ENCODE measurements at regions not wholly inside any gene's neighbourhood (a gene's known extent, or its start where the extent isn't known, plus 50 kb on each side); places are given as distances from the start of the nearest gene placed in this dataset.

GRCh38 chr7:115368998-115369397, 447.1 kb downstream of the MDFIC start:
- Histone ChIP-seq H3K4me3 (no peak overlapping the region), H3K9me3 (ENCODE audit: low read depth) (no peaks in the 10 kb centered on the region), H3K36me3 (no peaks in the 10 kb centered on the region), H3K27me3 (no peaks in the 10 kb centered on the region), H4K20me1 (ENCODE audit: low read depth) (no peaks in the 10 kb centered on the region), H3K4me2 (no peak overlapping the region), H3K79me2 (ENCODE audit: low read depth) (no peaks in the 10 kb centered on the region), H3K27ac (no peak overlapping the region), H3K9ac (no peak overlapping the region), H3K4me1 (peaks cover 7% of the 10 kb centered on the region), H3F3A (ENCODE audit: low read depth) (no peaks in the 10 kb centered on the region), H2AFZ (replicated peaks) (no peak overlapping the region)
- H3K9me3 Mint-ChIP-seq: no peaks in the 10 kb centered on the region
- TF ChIP-seq CTCF (IDR thresholded peaks at IDR 0.05) (no peak), EZH2 (IDR thresholded peaks at IDR 0.05) (no peak), EZH2phosphoT487 (IDR thresholded peaks at IDR 0.05) (no peak)
- peaks cover 3% of the 10 kb centered on the region for H3K27me3 Mint-ChIP-seq (ENCODE audit: insufficient read depth, low read depth)
- peak; percentile 5 for DNase-seq (ENCODE audit: low spot score)
- H3K4me1 Mint-ChIP-seq: peaks cover 3% of the 10 kb centered on the region
- H3K36me3 Mint-ChIP-seq: no peaks in the 10 kb centered on the region
- H3K4me3 Mint-ChIP-seq: no peak overlapping the region
- H3K27ac Mint-ChIP-seq: no peak overlapping the region

- H3K4me1 Mint-ChIP-seq: peaks cover under 1% of the 10 kb centered on the region
- Histone ChIP-seq H3K79me2 (ENCODE audit: low read depth) (no peaks in the 10 kb centered on the region), H3K4me3 (no peak overlapping the region), H3K27ac (no peak overlapping the region), H3K4me1 (peaks cover 1% of the 10 kb centered on the region), H3K4me2 (no peak overlapping the region), H3K27me3 (no peaks in the 10 kb centered on the region), H4K20me1 (ENCODE audit: low read depth) (no peaks in the 10 kb centered on the region), H3K9me3 (ENCODE audit: low read depth) (no peaks in the 10 kb centered on the region), H3K36me3 (no peaks in the 10 kb centered on the region), H2AFZ (replicated peaks) (no peak overlapping the region), H3K9ac (no peak overlapping the region), H3F3A (ENCODE audit: low read depth) (no peaks in the 10 kb centered on the region)
- TF ChIP-seq EZH2 (IDR thresholded peaks at IDR 0.05) (no peak), EZH2phosphoT487 (IDR thresholded peaks at IDR 0.05) (no peak), CTCF (IDR thresholded peaks at IDR 0.05) (no peak)
- no peak overlapping the region for H3K27ac Mint-ChIP-seq
- no peak for DNase-seq (ENCODE audit: low spot score)
- H3K9me3 Mint-ChIP-seq: no peaks in the 10 kb centered on the region
- H3K4me3 Mint-ChIP-seq: no peak overlapping the region
- H3K36me3 Mint-ChIP-seq: no peaks in the 10 kb centered on the region
- peaks cover 3% of the 10 kb centered on the region for H3K27me3 Mint-ChIP-seq (ENCODE audit: insufficient read depth, low read depth)
Measured at GRCh38 chr7:115363916-115364315, 442.0 kb downstream of the MDFIC start.

- Mint-ChIP-seq H3K27ac (no peak overlapping the region), H3K4me3 (no peak overlapping the region), H3K27me3 (ENCODE audit: insufficient read depth, low read depth) (no peaks in the 10 kb centered on the region), H3K9me3 (no peaks in the 10 kb centered on the region), H3K36me3 (no peaks in the 10 kb centered on the region), H3K4me1 (no peaks in the 10 kb centered on the region)
- H2AFZ ChIP-seq (replicated peaks): no peak overlapping the region
- H3F3A ChIP-seq (ENCODE audit: low read depth): no peaks in the 10 kb centered on the region
- H3K4me1 ChIP-seq: no peaks in the 10 kb centered on the region
- H3K9me3 ChIP-seq (ENCODE audit: low read depth): no peaks in the 10 kb centered on the region
- TF ChIP-seq EZH2phosphoT487 (IDR thresholded peaks at IDR 0.05): no peak
- no peak for TF ChIP-seq EZH2 (IDR thresholded peaks at IDR 0.05)
- no peak for TF ChIP-seq CTCF (IDR thresholded peaks at IDR 0.05)
- no peak for DNase-seq (ENCODE audit: low spot score)
- H3K4me3 ChIP-seq: no peak overlapping the region
- no peaks in the 10 kb centered on the region for H3K27me3 ChIP-seq
- H4K20me1 ChIP-seq (ENCODE audit: low read depth): no peaks in the 10 kb centered on the region
- no peak overlapping the region for H3K4me2 ChIP-seq
- H3K27ac ChIP-seq: no peak overlapping the region
- H3K36me3 ChIP-seq: no peaks in the 10 kb centered on the region
- H3K79me2 ChIP-seq (ENCODE audit: low read depth): no peaks in the 10 kb centered on the region
- H3K9ac ChIP-seq: no peak overlapping the region
Measured at GRCh38 chr7:115359955-115360354, 438.1 kb downstream of the MDFIC start.
